Loucy (cell line): ENCODE measurements at regions not wholly inside any gene's neighbourhood (a gene's known extent, or its start where the extent isn't known, plus 50 kb on each side); places are given as distances from the start of the nearest gene placed in this dataset.

Source experiments
- EZH2phosphoT487 ChIP-seq: fragments of 200-600 bp; IDR thresholded peaks from 2 replicates; pipeline ENCODE4 v1.6.1; 2018; ENCODE audit warnings: antibody characterized with exemption, mild to moderate bottlenecking, moderate library complexity, borderline replicate concordance
- TF ChIP-seq, protein P1 (sequence below): fragments of 200-600 bp; sonication (generic); conservative IDR thresholded peaks from 2 replicates; pipeline ENCODE4 v1.5.1; 2014; ENCODE audit warnings: mild to moderate bottlenecking, antibody characterized with exemption, low read length

DNA sequence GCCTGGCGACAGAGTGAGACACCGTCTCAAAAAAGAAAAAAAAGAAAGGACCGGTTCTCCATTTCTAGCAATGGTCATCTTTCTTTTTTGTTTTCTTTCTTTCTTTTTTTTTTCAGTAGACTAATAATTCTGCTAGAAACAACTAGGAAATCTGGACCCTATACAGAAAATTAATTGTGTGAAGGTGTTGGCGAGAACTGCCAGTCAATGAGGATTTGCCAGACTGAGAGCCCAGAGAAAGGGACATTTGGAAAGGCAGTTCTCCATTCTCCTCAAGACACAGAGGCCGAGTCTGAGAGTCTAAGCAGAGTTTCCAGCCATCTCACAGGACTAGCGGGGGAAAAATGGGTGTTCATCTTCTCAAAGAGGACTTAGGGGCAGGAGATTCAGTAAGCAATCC lies 123.6 kb upstream of the GPC1 start:
- TF ChIP-seq, protein P1, sequence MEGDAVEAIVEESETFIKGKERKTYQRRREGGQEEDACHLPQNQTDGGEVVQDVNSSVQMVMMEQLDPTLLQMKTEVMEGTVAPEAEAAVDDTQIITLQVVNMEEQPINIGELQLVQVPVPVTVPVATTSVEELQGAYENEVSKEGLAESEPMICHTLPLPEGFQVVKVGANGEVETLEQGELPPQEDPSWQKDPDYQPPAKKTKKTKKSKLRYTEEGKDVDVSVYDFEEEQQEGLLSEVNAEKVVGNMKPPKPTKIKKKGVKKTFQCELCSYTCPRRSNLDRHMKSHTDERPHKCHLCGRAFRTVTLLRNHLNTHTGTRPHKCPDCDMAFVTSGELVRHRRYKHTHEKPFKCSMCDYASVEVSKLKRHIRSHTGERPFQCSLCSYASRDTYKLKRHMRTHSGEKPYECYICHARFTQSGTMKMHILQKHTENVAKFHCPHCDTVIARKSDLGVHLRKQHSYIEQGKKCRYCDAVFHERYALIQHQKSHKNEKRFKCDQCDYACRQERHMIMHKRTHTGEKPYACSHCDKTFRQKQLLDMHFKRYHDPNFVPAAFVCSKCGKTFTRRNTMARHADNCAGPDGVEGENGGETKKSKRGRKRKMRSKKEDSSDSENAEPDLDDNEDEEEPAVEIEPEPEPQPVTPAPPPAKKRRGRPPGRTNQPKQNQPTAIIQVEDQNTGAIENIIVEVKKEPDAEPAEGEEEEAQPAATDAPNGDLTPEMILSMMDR = no peak
- TF ChIP-seq EZH2phosphoT487 = no peak
